H1 (cell line): ENCODE measurements at regions not wholly inside any gene's neighbourhood (a gene's known extent, or its start where the extent isn't known, plus 50 kb on each side); places are given as distances from the start of the nearest gene placed in this dataset.

ENCODE experiments used
- CTCF ChIP-seq, 3 experiments: IDR thresholded peaks; 1 replicate in 2 of 3; 2 replicates in 1 of 3; pipeline versions ENCODE4 v1.5.1 to v1.6.1; 2011; ENCODE audit warnings: low read length in 3 of 3, mild to moderate bottlenecking in 3 of 3, inconsistent platforms in 2 of 3, low read depth in 1 of 3, moderate library complexity in 1 of 3; ENCODE audit not compliant: insufficient read depth in 1 of 3; ENCODE audit errors: control extremely low read depth in 1 of 3
- MAFK ChIP-seq: IDR thresholded peaks from 2 replicates; pipeline ENCODE4 v1.6.1; 2012; ENCODE audit warnings: low read depth, mild to moderate bottlenecking, improper control_type of control experiment, low read length
- RFX5 ChIP-seq: IDR thresholded peaks from 2 replicates; pipeline ENCODE4 v1.6.1; 2011; ENCODE audit warnings: low read depth, low read length, improper control_type of control experiment, borderline replicate concordance
- SP2 ChIP-seq: IDR thresholded peaks from 2 replicates; pipeline ENCODE4 v1.6.1; 2012; ENCODE audit warnings: mild to moderate bottlenecking, low read length, inconsistent platforms

GRCh38 chr6:48307573-48307972 is 196.6 kb upstream of the PTCHD4 start:
- TF ChIP-seq CTCF (IDR thresholded peaks at IDR 0.05; ENCODE audit: control extremely low read depth in 1 of 3, insufficient read depth in 1 of 3, low read depth in 1 of 3, low read length in 3 of 3) = no peak
- TF ChIP-seq RFX5 = no peak
- TF ChIP-seq MAFK = no peak
- TF ChIP-seq SP2 = no peak
